PC-3 (cell line): ENCODE measurements at regions not wholly inside any gene's neighbourhood (a gene's known extent, or its start where the extent isn't known, plus 50 kb on each side); places are given as distances from the start of the nearest gene placed in this dataset.

Experiments
- ATAC-seq: fragments of 200-7000 bp; cut with Tn5 transposase; 2 replicates; pipeline ENCODE4 v1.9.1; 2020; ENCODE audit warnings: mild to moderate bottlenecking, moderate library complexity
- BruUV-seq: library from RNA; stranded (reverse); fragments of 400-500 nt; replicated peaks from 2 replicates; lab custom pipeline; 2021; lab: Mats Ljungman, UMichigan
- CTCF ChIA-PET: fragments of 300-600 bp; sonication (Branson Sonifier 250); formaldehyde crosslinking; loops from one replicate; lab custom pipeline; 2022; ENCODE audit warnings: antibody characterized with exemption; lab: Charles Lee
- POLR2A ChIA-PET: fragments of 300-600 bp; sonication (Branson Sonifier 250); formaldehyde crosslinking; loops from one replicate; lab custom pipeline; 2022; ENCODE audit warnings: antibody characterized with exemption; ENCODE audit not compliant: unreplicated experiment; lab: Charles Lee
- DNase-seq: peaks from one replicate; pipeline ENCODE4 v3.0.0-alpha.2; 2015
- H2AFZ ChIP-seq: fragments of 300-600 bp; sonication (generic); 2 replicates; pipeline ENCODE4 v1.6.0; 2016; ENCODE audit warnings: antibody characterized with exemption, low read length
- H3F3A ChIP-seq: fragments of 300-600 bp; sonication (generic); one replicate; pipeline ENCODE4 v1.6.0; 2017; ENCODE audit warnings: antibody characterized with exemption, low read length, control low read depth, mild to moderate bottlenecking; ENCODE audit not compliant: unreplicated experiment
- H3K27ac ChIP-seq: fragments of 300-600 bp; sonication (generic); 2 replicates; pipeline ENCODE4 v1.5.1; 2016; ENCODE audit warnings: mild to moderate bottlenecking, low read length
- H3K27me3 ChIP-seq: fragments of 300-600 bp; sonication (generic); 2 replicates; pipeline ENCODE4 v1.6.1; 2016; ENCODE audit warnings: low read length, mixed read lengths
- H3K36me3 ChIP-seq: fragments of 300-600 bp; sonication (generic); 2 replicates; pipeline ENCODE4 v1.6.1; 2016; ENCODE audit warnings: low read depth, mixed run types, low read length, mixed read lengths
- H3K4me1 ChIP-seq: fragments of 300-600 bp; sonication (generic); 2 replicates; pipeline ENCODE4 v1.5.1; 2016; ENCODE audit warnings: low read length; ENCODE audit not compliant: insufficient read depth
- H3K4me2 ChIP-seq: fragments of 300-600 bp; sonication (generic); 2 replicates; pipeline ENCODE4 v1.6.0; 2016; ENCODE audit warnings: low read length
- H3K4me3 ChIP-seq: fragments of 300-600 bp; sonication (generic); 2 replicates; pipeline ENCODE4 v1.5.1; 2016; ENCODE audit warnings: mild to moderate bottlenecking, low read length, mixed read lengths
- H3K79me2 ChIP-seq: fragments of 300-600 bp; sonication (generic); 2 replicates; pipeline ENCODE4 v1.6.1; 2017; ENCODE audit warnings: low read length, mixed read lengths
- H3K9ac ChIP-seq: fragments of 300-600 bp; sonication (generic); 2 replicates; pipeline ENCODE4 v1.6.0; 2016; ENCODE audit warnings: mild to moderate bottlenecking, low read length
- H3K9me2 ChIP-seq: fragments of 300-600 bp; sonication (generic); replicated peaks from 2 replicates; pipeline ENCODE4 v1.6.1; 2016; ENCODE audit warnings: mixed run types, low read length, mixed read lengths
- H3K9me3 ChIP-seq: fragments of 300-600 bp; sonication (generic); 2 replicates; pipeline ENCODE4 v1.6.1; 2016; ENCODE audit warnings: low read length, mixed read lengths
- H4K20me1 ChIP-seq: fragments of 300-600 bp; sonication (generic); 2 replicates; pipeline ENCODE4 v1.6.1; 2016; ENCODE audit warnings: low read length, mixed read lengths
- CTCF ChIP-seq: fragments of 300-600 bp; sonication (generic); conservative IDR thresholded peaks from 2 replicates; pipeline ENCODE4 v1.5.1; 2017; ENCODE audit warnings: antibody characterized with exemption, low read depth, mild to moderate bottlenecking, low read length
- EZH2 ChIP-seq: fragments of 300-600 bp; sonication (generic); IDR thresholded peaks from one replicate; pipeline ENCODE4 v1.6.1; 2017; ENCODE audit warnings: antibody characterized with exemption, mild to moderate bottlenecking, low read length; ENCODE audit not compliant: unreplicated experiment
- EZH2phosphoT487 ChIP-seq: fragments of 300-600 bp; sonication (generic); IDR thresholded peaks from 2 replicates; pipeline ENCODE4 v1.6.1; 2018; ENCODE audit warnings: mild to moderate bottlenecking, antibody characterized with exemption, low read length, borderline replicate concordance
- intact Hi-C: fragments of 100-400 bp; cut with micrococcal nuclease; formaldehyde crosslinking; loops from 2 replicates; pipeline ENCODE4 v1.9.0; 2023

GRCh38 chr13:65756071-65756671 is 1474.0 kb downstream of the PCDH9 start:
- Histone ChIP-seq H3K9me2 (no peaks in the 10 kb centered on the region), H3K9me3 (no peaks in the 10 kb centered on the region), H3K4me1 (no peaks in the 10 kb centered on the region), H3K27me3 (no peaks in the 10 kb centered on the region), H3K9ac (no peak overlapping the region), H3K27ac (no peak overlapping the region), H3K36me3 (no peaks in the 10 kb centered on the region), H2AFZ (no peak overlapping the region), H3K4me3 (no peak overlapping the region), H3K79me2 (no peaks in the 10 kb centered on the region), H4K20me1 (no peaks in the 10 kb centered on the region), H3F3A (no peaks in the 10 kb centered on the region), H3K4me2 (no peak overlapping the region)
- intact Hi-C loops, result no loop called here
- TF ChIP-seq CTCF (no peak), EZH2 (no peak), EZH2phosphoT487 (no peak)
- CTCF ChIA-PET, result no interaction called here
- BruUV-seq, result no TSS peak
- no peak for DNase-seq
- POLR2A ChIA-PET, result interaction anchor here (0.6 kb wide), 1 partner anchor 22 kb away, joined by 4 read pairs; no protein-coding TSS in a partner anchor
- ATAC-seq, result no peak

- no peaks in the 10 kb centered on the region for H3F3A ChIP-seq
- BruUV-seq, result no TSS peak
- no peaks in the 10 kb centered on the region for H3K27me3 ChIP-seq
- H2AFZ ChIP-seq, result no peak overlapping the region
- H3K9me2 ChIP-seq, result no peaks in the 10 kb centered on the region
- POLR2A ChIA-PET, result no interaction called here
- no peak overlapping the region for H3K4me3 ChIP-seq
- H3K36me3 ChIP-seq, result no peaks in the 10 kb centered on the region
- CTCF ChIA-PET, result no interaction called here
- H3K79me2 ChIP-seq, result no peaks in the 10 kb centered on the region
- intact Hi-C loops, result no loop called here
- no peak for ATAC-seq
- no peaks in the 10 kb centered on the region for H3K9me3 ChIP-seq
- no peak overlapping the region for H3K9ac ChIP-seq
- no peaks in the 10 kb centered on the region for H3K4me1 ChIP-seq
- DNase-seq, result no peak
- TF ChIP-seq EZH2phosphoT487 (no peak), EZH2 (no peak), CTCF (no peak)
- no peaks in the 10 kb centered on the region for H4K20me1 ChIP-seq
- H3K4me2 ChIP-seq, result no peak overlapping the region
- no peak overlapping the region for H3K27ac ChIP-seq
Observed at GRCh38 chr13:65748227-65748626, 1481.9 kb downstream of the PCDH9 start.

GRCh38 chr13:65746406-65746921 is 1483.7 kb downstream of the PCDH9 start:
- no peak overlapping the region for H3K27ac ChIP-seq
- H3K9ac ChIP-seq, result no peak overlapping the region
- no peak for ATAC-seq
- H3F3A ChIP-seq, result no peaks in the 10 kb centered on the region
- no peak for DNase-seq
- no peaks in the 10 kb centered on the region for H3K36me3 ChIP-seq
- ChIA-PET POLR2A (no interaction called here), CTCF (no interaction called here)
- H3K79me2 ChIP-seq, result no peaks in the 10 kb centered on the region
- no peak for TF ChIP-seq EZH2phosphoT487
- TF ChIP-seq EZH2, result no peak
- no peak for TF ChIP-seq CTCF
- H3K4me2 ChIP-seq, result no peak overlapping the region
- no peaks in the 10 kb centered on the region for H3K4me1 ChIP-seq
- no TSS peak for BruUV-seq
- H4K20me1 ChIP-seq, result no peaks in the 10 kb centered on the region
- no peaks in the 10 kb centered on the region for H3K9me2 ChIP-seq
- no peak overlapping the region for H3K4me3 ChIP-seq
- H3K9me3 ChIP-seq, result no peaks in the 10 kb centered on the region
- intact Hi-C loops, result no loop called here
- H2AFZ ChIP-seq, result no peak overlapping the region
- H3K27me3 ChIP-seq, result no peaks in the 10 kb centered on the region
